NCI-H2227 treated with DMSO at 0.1 percent for 48 hours (cell line): ENCODE measurements at regions not wholly inside any gene's neighbourhood (a gene's known extent, or its start where the extent isn't known, plus 50 kb on each side); places are given as distances from the start of the nearest gene placed in this dataset.

Source experiments
- DNase-seq: peaks from one replicate; lab custom pipeline; 2025; lab: John Stamatoyannopoulos, UW

GRCh38 chr10:89887830-89888229 lies 186.4 kb downstream of the KIF20B start:
- DNase-seq: no peak

GRCh38 chr10:89888321-89889070 lies 187.1 kb downstream of the KIF20B start:
- no peak for DNase-seq

GRCh38 chr10:89889606-89890005 lies 188.2 kb downstream of the KIF20B start:
- no peak for DNase-seq

- no peak for DNase-seq
Observed at GRCh38 chr10:89891006-89891535, 189.7 kb downstream of the KIF20B start.

GRCh38 chr10:89894051-89894450 lies 192.7 kb downstream of the KIF20B start:
- DNase-seq: no peak

GRCh38 chr10:89900554-89900953 lies 199.2 kb downstream of the KIF20B start:
- DNase-seq: no peak

- DNase-seq: no peak
Observed at GRCh38 chr10:89901895-89902294, 200.5 kb downstream of the KIF20B start.

- DNase-seq: no peak
Observed at GRCh38 chr10:89904755-89905154, 203.4 kb downstream of the KIF20B start.

GRCh38 chr10:89909752-89910151 lies 208.4 kb downstream of the KIF20B start:
- no peak for DNase-seq

- no peak for DNase-seq
Observed at GRCh38 chr10:89915021-89915420, 213.6 kb downstream of the KIF20B start.

GRCh38 chr10:89915968-89916367 lies 214.6 kb downstream of the KIF20B start:
- no peak for DNase-seq

- DNase-seq: no peak
Observed at GRCh38 chr10:89916468-89917215, 215.3 kb downstream of the KIF20B start.

GRCh38 chr10:89921403-89921802 lies 220.0 kb downstream of the KIF20B start:
- DNase-seq: no peak

GRCh38 chr10:89923661-89924060 lies 222.3 kb downstream of the KIF20B start:
- no peak for DNase-seq

- no peak for DNase-seq
Observed at GRCh38 chr10:89924261-89924660, 222.9 kb downstream of the KIF20B start.

- no peak for DNase-seq
Observed at GRCh38 chr10:89926736-89927135, 225.3 kb downstream of the KIF20B start.

- no peak for DNase-seq
Observed at GRCh38 chr10:89929282-89930026, 228.1 kb downstream of the KIF20B start.

GRCh38 chr10:89937494-89937893 lies 236.1 kb downstream of the KIF20B start:
- no peak for DNase-seq

GRCh38 chr10:89940076-89940475 lies 238.7 kb downstream of the KIF20B start:
- DNase-seq: no peak

- DNase-seq: no peak
Observed at GRCh38 chr10:89942217-89942616, 240.8 kb downstream of the KIF20B start.

GRCh38 chr10:89944138-89944537 lies 242.7 kb downstream of the KIF20B start:
- no peak for DNase-seq

GRCh38 chr10:89946106-89946505 lies 244.7 kb downstream of the KIF20B start:
- DNase-seq: no peak

GRCh38 chr10:89949496-89949895 lies 248.1 kb downstream of the KIF20B start:
- no peak for DNase-seq
